IMR-90 (cell line): ENCODE measurements at regions not wholly inside any gene's neighbourhood (a gene's known extent, or its start where the extent isn't known, plus 50 kb on each side); places are given as distances from the start of the nearest gene placed in this dataset.
"Not testable (repeated sequence)": the region's sequence is repeated elsewhere in the genome, so short reads cannot be mapped to it uniquely, and the experiment has no call there.

Source experiments
- ATAC-seq: fragments of 200-7000 bp; cut with Tn5 transposase; 2 replicates; pipeline ENCODE4 v1.9.1; 2020; ENCODE audit warnings: low read depth, mild to moderate bottlenecking, moderate library complexity
- BruUV-seq: library from RNA; stranded (reverse); fragments of 400-500 nt; replicated peaks from 2 replicates; lab custom pipeline; 2021; lab: Mats Ljungman, UMichigan
- CTCF ChIA-PET: fragments of 300-600 bp; formaldehyde crosslinking; extraction: SDS; loops from one replicate; lab custom pipeline; 2021; ENCODE audit warnings: antibody characterized with exemption; lab: Yijun Ruan, JAX
- POLR2A ChIA-PET: fragments of 300-600 bp; sonication (Branson Sonifier 250); formaldehyde crosslinking; loops from one replicate; lab custom pipeline; 2022; ENCODE audit warnings: antibody characterized with exemption; ENCODE audit not compliant: unreplicated experiment; lab: Charles Lee
- DNase-seq: peaks from one replicate; pipeline ENCODE4 v3.0.0; 2013
- H2AFZ ChIP-seq: replicated peaks from 2 replicates; pipeline ENCODE3; 2013; ENCODE audit warnings: low read length, mild to moderate bottlenecking; ENCODE audit not compliant: poor library complexity
- H2AK5ac ChIP-seq: 2 replicates; pipeline ENCODE4 v1.6.1; 2013; ENCODE audit warnings: low read depth, low read length, inconsistent platforms
- H2AK9ac ChIP-seq: replicated peaks from 2 replicates; pipeline ENCODE3; 2013; ENCODE audit warnings: mild to moderate bottlenecking, low read depth, low read length, moderate library complexity; ENCODE audit not compliant: poor library complexity
- H2BK120ac ChIP-seq: 2 replicates; pipeline ENCODE4 v1.6.1; 2013; ENCODE audit warnings: low read depth, low read length, inconsistent platforms
- H2BK15ac ChIP-seq: 3 replicates; pipeline ENCODE4 v1.6.1; 2013; ENCODE audit warnings: low read depth, low read length, inconsistent platforms
- H2BK20ac ChIP-seq: 2 replicates; pipeline ENCODE4 v1.6.1; 2013; ENCODE audit warnings: low read depth, mild to moderate bottlenecking, inconsistent platforms, low read length, moderate library complexity
- H2BK5ac ChIP-seq: 2 replicates; pipeline ENCODE4 v1.6.1; 2013; ENCODE audit warnings: mild to moderate bottlenecking, low read depth, low read length, inconsistent platforms; ENCODE audit not compliant: poor library complexity, severe bottlenecking
- H3K14ac ChIP-seq: replicated peaks from 2 replicates; pipeline ENCODE4 v1.6.1; 2013; ENCODE audit warnings: low read depth, low read length, inconsistent platforms
- H3K18ac ChIP-seq: 2 replicates; pipeline ENCODE4 v1.6.1; 2013; ENCODE audit warnings: low read depth, low read length, control low read depth
- H3K23ac ChIP-seq: 2 replicates; pipeline ENCODE4 v1.6.1; 2013; ENCODE audit warnings: low read depth, low read length, inconsistent platforms
- H3K27ac ChIP-seq: 2 replicates; pipeline ENCODE4 v1.5.1; 2013; ENCODE audit warnings: mild to moderate bottlenecking, control low read depth, low read length; ENCODE audit not compliant: insufficient read depth
- H3K27me3 ChIP-seq: 2 replicates; pipeline ENCODE4 v1.6.1; 2013; ENCODE audit warnings: low read length; ENCODE audit not compliant: control insufficient read depth, insufficient read depth
- H3K36me3 ChIP-seq: 2 replicates; pipeline ENCODE4 v1.6.1; 2013; ENCODE audit warnings: low read length, mixed read lengths; ENCODE audit not compliant: control insufficient read depth, insufficient read depth
- H3K4ac ChIP-seq: 2 replicates; pipeline ENCODE4 v1.6.1; 2013; ENCODE audit warnings: low read depth, low read length, inconsistent platforms
- H3K4me1 ChIP-seq: 2 replicates; pipeline ENCODE4 v1.6.1; 2013; ENCODE audit warnings: low read length, mixed read lengths; ENCODE audit not compliant: control insufficient read depth, insufficient read depth
- H3K4me2 ChIP-seq: 2 replicates; pipeline ENCODE4 v1.6.1; 2013; ENCODE audit warnings: low read depth, mild to moderate bottlenecking, control low read depth, low read length, moderate library complexity
- H3K4me3 ChIP-seq: 2 replicates; pipeline ENCODE4 v1.5.1; 2013; ENCODE audit warnings: low read depth, mild to moderate bottlenecking, control low read depth, low read length, moderate library complexity; ENCODE audit not compliant: insufficient read depth
- H3K56ac ChIP-seq: 2 replicates; pipeline ENCODE4 v1.6.1; 2013; ENCODE audit warnings: low read length, inconsistent platforms; ENCODE audit not compliant: insufficient read depth; ENCODE audit errors: extremely low read depth
- H3K79me1 ChIP-seq, 2 experiments: 2 replicates each; pipeline ENCODE4 v1.6.1; 2013; ENCODE audit warnings: low read length in 2 of 2, inconsistent platforms in 1 of 2, low read depth in 1 of 2
- H3K9ac ChIP-seq: 2 replicates; pipeline ENCODE4 v1.6.1; 2013; ENCODE audit warnings: low read depth, low read length, control low read depth
- H3K9me1 ChIP-seq: 2 replicates; pipeline ENCODE4 v1.6.1; 2013; ENCODE audit warnings: low read length, inconsistent platforms; ENCODE audit not compliant: insufficient read depth
- H3K9me3 ChIP-seq: 2 replicates; pipeline ENCODE4 v1.6.1; 2013; ENCODE audit warnings: low read length; ENCODE audit not compliant: control insufficient read depth, insufficient read depth
- H4K20me1 ChIP-seq: 2 replicates; pipeline ENCODE4 v1.6.1; 2013; ENCODE audit warnings: low read length, inconsistent platforms; ENCODE audit not compliant: insufficient read depth
- H4K5ac ChIP-seq: 2 replicates; pipeline ENCODE4 v1.6.1; 2013; ENCODE audit warnings: mild to moderate bottlenecking, low read depth, low read length, control low read depth
- H4K8ac ChIP-seq, 2 experiments: 2 replicates each; pipeline ENCODE4 v1.6.1; 2013; ENCODE audit warnings: low read depth in 2 of 2, low read length in 2 of 2, control low read depth in 1 of 2, inconsistent platforms in 1 of 2
- H4K91ac ChIP-seq: 2 replicates; pipeline ENCODE4 v1.6.1; 2013; ENCODE audit warnings: low read depth, low read length, inconsistent platforms; ENCODE audit not compliant: insufficient read depth
- WGBS, 2 experiments: methylation state at CpG; one replicate each; pipeline versions ENCODE4 v1.1.5 to v1.1.7; 2013; ENCODE audit warnings: missing lambda C conversion rate in 2 of 2; ENCODE audit not compliant: insufficient read length in 1 of 2; ENCODE audit errors: extremely low coverage in 2 of 2; 5-methylcytosine and 5-hydroxymethylcytosine counted together
- dilution Hi-C: fragments of 300-500 bp; cut with HindIII; formaldehyde crosslinking; loops from one replicate; pipeline ENCODE4 v1.14.3; 2018; ENCODE audit warnings: low sequenced_read_pairs; ENCODE audit not compliant: unreplicated experiment
- in situ Hi-C: fragments of 300-500 bp; cut with MboI; formaldehyde crosslinking; loops from 3 replicates; pipeline ENCODE4 v1.14.3; 2019; ENCODE audit warnings: low sequenced_read_pairs, inconsistent platforms, mixed read lengths
- intact Hi-C: fragments of 100-400 bp; cut with micrococcal nuclease; formaldehyde crosslinking; loops from 2 replicates; pipeline ENCODE4 v1.10.0; 2022

DNA sequence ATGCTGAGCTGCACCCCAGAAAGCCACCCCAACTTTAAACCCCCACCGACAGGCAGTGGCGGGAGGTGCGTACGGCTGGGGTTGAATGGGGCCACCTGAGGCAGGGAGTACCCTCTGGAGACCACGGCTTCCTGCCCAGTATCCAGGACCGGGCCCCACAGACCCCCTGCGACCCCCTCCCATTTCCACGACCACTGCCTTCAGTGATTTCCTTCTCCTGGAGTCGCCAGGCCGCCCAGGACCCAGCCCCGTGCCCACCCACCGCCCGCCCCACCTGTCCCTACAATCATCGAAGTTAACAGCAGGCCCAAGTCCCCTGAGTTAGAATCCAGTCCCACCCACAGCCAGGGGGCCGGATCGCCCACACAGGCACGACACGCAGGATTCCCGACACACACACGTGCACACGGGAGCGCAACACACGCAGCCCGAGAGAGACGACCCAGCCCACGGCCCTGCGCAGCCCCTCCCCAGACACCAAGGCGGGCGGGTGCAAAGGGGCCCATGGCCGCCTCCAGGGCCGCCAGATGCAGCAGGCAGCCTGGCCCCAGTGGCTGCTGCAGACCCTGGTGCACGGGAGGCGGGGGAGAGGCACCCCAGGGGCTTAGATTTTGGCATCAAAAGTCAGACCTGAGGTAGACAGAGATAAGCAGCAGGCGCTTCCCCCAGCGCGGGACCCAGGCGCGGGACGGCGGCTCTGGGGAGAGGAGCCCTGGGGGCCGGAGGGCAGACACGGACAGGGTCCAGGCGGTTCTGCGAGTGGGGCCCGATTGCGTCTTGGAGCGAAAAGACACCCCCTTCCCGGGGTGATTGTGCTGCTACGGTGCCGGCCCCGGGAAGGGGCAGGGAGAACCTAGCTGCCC lies 104.8 kb downstream of the SPATA31A6 start:
- H3K18ac ChIP-seq, H3K36me3 ChIP-seq, CTCF ChIA-PET, H2BK15ac ChIP-seq, H4K91ac ChIP-seq, H2BK20ac ChIP-seq, H3K14ac ChIP-seq, H3K79me1 ChIP-seq, H2BK120ac ChIP-seq, DNase-seq, H4K8ac ChIP-seq, H3K23ac ChIP-seq, intact Hi-C loops, H3K9me3 ChIP-seq, H3K9ac ChIP-seq, H2AK9ac ChIP-seq, H3K27me3 ChIP-seq, BruUV-seq, in situ Hi-C loops, H2AK5ac ChIP-seq, H3K27ac ChIP-seq, H4K5ac ChIP-seq, H2BK5ac ChIP-seq, H3K4me2 ChIP-seq, H2AFZ ChIP-seq, H3K4me1 ChIP-seq, H4K20me1 ChIP-seq, H3K4ac ChIP-seq, POLR2A ChIA-PET, H3K56ac ChIP-seq, ATAC-seq, H3K4me3 ChIP-seq, dilution Hi-C loops, H3K9me1 ChIP-seq: not testable (repeated sequence)
- WGBS, 2 experiments: 36% methylated on average over 7 of the region's 51 CpGs; no CpG with 5 or more reads in 1 of the 2 experiments

- H3K9ac ChIP-seq, in situ Hi-C loops, H3K4ac ChIP-seq, H2AK9ac ChIP-seq, H3K9me1 ChIP-seq, BruUV-seq, H2BK15ac ChIP-seq, H3K27ac ChIP-seq, intact Hi-C loops, CTCF ChIA-PET, H3K14ac ChIP-seq, H4K91ac ChIP-seq, H3K56ac ChIP-seq, H4K20me1 ChIP-seq, H3K79me1 ChIP-seq, H3K4me1 ChIP-seq, H3K4me2 ChIP-seq, ATAC-seq, H2BK5ac ChIP-seq, H3K36me3 ChIP-seq, H3K4me3 ChIP-seq, DNase-seq, H2AK5ac ChIP-seq, H3K23ac ChIP-seq, H3K9me3 ChIP-seq, H3K18ac ChIP-seq, POLR2A ChIA-PET, H4K5ac ChIP-seq, dilution Hi-C loops, H2BK120ac ChIP-seq, H3K27me3 ChIP-seq, H2BK20ac ChIP-seq, H4K8ac ChIP-seq, H2AFZ ChIP-seq: not testable (repeated sequence)
- WGBS, 2 experiments: no CpG with 5 or more reads among the region's 11 CpGs
Measured at GRCh38 chr9:42288865-42289229, 105.4 kb downstream of the SPATA31A6 start.
